ENCODE measurements at regions not wholly inside any gene's neighbourhood (a gene's known extent, or its start where the extent isn't known, plus 50 kb on each side); places are given as distances from the start of the nearest gene placed in this dataset.

DNA sequence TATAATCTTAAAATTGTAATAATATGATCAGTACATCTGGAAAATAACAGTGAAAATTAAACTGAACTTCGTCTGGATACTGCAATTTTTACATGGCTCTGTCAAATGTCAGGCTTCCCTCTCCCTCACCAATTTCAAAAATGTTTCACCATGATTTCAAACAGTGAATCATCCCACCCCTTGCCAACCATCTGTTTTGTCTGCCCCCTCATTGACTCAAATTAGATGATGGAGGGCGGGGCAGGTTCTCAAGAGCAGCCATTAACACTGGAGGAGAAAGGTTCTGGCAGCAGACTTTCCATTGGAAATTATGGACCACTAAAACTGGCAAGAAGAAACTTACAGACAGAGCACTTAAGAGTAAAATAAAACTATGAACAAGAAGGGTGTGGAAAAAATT lies 1195.7 kb upstream of the ZEB2 start:
- H3K27me3 ChIP-seq = no peaks in the 10 kb centered on the region
- no peak for DNase-seq
- H3K27ac ChIP-seq = no peak overlapping the region
- H3K4me1 ChIP-seq = no peaks in the 10 kb centered on the region
- no peak overlapping the region for H3K4me3 ChIP-seq
- TF ChIP-seq POLR2A (IDR thresholded peaks at IDR 0.05) = no peak
- TF ChIP-seq, protein P1, sequence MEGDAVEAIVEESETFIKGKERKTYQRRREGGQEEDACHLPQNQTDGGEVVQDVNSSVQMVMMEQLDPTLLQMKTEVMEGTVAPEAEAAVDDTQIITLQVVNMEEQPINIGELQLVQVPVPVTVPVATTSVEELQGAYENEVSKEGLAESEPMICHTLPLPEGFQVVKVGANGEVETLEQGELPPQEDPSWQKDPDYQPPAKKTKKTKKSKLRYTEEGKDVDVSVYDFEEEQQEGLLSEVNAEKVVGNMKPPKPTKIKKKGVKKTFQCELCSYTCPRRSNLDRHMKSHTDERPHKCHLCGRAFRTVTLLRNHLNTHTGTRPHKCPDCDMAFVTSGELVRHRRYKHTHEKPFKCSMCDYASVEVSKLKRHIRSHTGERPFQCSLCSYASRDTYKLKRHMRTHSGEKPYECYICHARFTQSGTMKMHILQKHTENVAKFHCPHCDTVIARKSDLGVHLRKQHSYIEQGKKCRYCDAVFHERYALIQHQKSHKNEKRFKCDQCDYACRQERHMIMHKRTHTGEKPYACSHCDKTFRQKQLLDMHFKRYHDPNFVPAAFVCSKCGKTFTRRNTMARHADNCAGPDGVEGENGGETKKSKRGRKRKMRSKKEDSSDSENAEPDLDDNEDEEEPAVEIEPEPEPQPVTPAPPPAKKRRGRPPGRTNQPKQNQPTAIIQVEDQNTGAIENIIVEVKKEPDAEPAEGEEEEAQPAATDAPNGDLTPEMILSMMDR (IDR thresholded peaks at IDR 0.05) = no peak
- H3K36me3 ChIP-seq = no peaks in the 10 kb centered on the region
- H3K9me3 ChIP-seq = no peaks in the 10 kb centered on the region

DNA sequence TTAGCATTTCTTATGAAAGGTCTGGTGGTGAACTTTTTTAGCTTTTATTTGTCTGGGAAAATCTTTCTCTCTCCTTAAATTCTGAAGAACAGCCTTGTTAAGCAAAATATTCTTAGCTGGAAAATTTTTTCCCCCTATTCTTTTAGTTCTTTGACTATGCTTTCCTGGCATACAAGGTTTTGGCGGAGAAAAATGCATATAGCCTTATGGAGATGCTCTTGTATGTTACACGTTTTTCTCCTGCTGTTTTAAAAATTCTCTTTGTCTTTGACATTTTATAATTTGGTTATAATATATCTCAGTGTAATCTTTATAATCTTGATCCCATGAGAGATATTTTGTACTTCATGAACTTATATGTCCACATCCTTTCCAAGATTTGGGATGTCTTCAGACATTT lies 1190.4 kb upstream of the ZEB2 start:
- Histone ChIP-seq H3K27ac (no peak overlapping the region), H3K36me3 (no peaks in the 10 kb centered on the region), H3K9me3 (no peaks in the 10 kb centered on the region), H3K4me1 (no peaks in the 10 kb centered on the region), H3K27me3 (no peaks in the 10 kb centered on the region), H3K4me3 (no peak overlapping the region)
- no peak for DNase-seq
- TF ChIP-seq, protein P1 (IDR thresholded peaks at IDR 0.05) = no peak
- no peak for TF ChIP-seq POLR2A (IDR thresholded peaks at IDR 0.05)

DNA sequence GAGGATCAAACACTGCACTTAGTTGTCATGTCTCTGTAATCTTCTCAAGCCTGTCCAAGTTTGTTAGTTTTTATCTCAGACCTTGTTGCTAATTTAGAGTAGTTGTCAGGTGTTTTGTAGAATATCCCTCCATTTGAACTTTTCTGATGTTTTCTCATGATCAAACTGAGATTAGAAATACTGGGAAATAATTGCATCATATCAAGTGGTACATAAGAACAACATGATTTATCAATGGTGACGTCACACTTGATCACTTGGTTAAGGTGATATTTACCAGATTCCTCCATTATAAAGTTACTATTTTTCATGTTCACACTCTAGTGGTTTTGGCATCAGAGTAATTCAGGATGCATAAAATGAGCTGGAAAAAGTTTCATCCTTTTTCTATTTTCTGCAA lies 1182.4 kb upstream of the ZEB2 start:
- TF ChIP-seq POLR2A (IDR thresholded peaks at IDR 0.05) = no peak
- TF ChIP-seq, protein P1 (IDR thresholded peaks at IDR 0.05) = no peak
- Histone ChIP-seq H3K36me3 (no peaks in the 10 kb centered on the region), H3K27me3 (no peaks in the 10 kb centered on the region), H3K27ac (no peak overlapping the region), H3K4me1 (no peaks in the 10 kb centered on the region), H3K4me3 (no peak overlapping the region), H3K9me3 (no peaks in the 10 kb centered on the region)
- no peak for DNase-seq

DNA sequence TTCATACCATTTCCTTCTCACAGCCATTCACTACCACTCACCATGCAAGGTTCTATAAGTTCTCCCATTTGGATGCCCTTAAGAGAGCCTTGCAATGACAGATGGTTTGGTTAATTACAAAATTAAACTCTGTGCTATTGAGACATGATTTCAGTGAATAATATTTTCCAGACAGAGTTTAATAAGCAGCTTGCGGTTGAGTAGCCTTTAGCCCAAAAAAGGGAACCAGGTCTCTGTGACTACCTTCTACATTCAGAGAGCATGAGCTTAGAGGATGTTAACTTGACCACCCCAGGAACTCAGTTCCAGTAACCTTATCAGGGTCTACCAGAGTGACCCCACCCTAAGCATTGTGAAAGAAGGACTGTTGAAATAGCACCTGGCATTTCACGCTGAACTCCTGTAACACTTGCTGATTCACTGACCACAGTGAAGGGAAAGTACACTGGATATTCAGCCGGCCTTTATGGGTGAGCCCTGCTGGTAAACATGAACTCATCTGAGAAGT lies 1173.1 kb upstream of the ZEB2 start:
- no peaks in the 10 kb centered on the region for H3K27me3 ChIP-seq
- no peak for TF ChIP-seq POLR2A (IDR thresholded peaks at IDR 0.05)
- TF ChIP-seq, protein P1 (IDR thresholded peaks at IDR 0.05) = no peak
- H3K36me3 ChIP-seq = no peaks in the 10 kb centered on the region
- no peak overlapping the region for H3K27ac ChIP-seq
- H3K4me3 ChIP-seq = no peak overlapping the region
- H3K4me1 ChIP-seq = no peaks in the 10 kb centered on the region
- H3K9me3 ChIP-seq = no peaks in the 10 kb centered on the region
- no peak for DNase-seq

DNA sequence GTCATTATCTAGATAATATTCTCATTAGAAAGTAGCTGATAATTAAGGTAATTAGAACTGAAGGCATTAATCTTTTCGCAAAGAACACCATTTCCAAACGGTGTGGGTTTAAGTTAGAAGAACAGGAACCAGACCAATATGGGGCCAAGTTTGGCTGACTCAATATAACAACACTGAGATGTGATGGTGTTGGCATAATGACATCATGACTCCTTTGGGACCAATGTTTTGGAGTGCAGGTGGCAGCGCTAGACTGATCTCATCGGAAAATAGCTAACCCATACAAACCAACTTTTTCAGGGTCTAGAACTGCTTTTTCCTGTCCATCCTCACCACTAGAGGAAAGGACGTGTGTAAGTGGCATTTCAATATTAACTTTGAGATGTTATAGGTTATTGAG lies 1171.7 kb upstream of the ZEB2 start:
- H3K36me3 ChIP-seq = no peaks in the 10 kb centered on the region
- no peak overlapping the region for H3K27ac ChIP-seq
- no peaks in the 10 kb centered on the region for H3K27me3 ChIP-seq
- TF ChIP-seq, protein P1 (IDR thresholded peaks at IDR 0.05) = no peak
- no peak for TF ChIP-seq POLR2A (IDR thresholded peaks at IDR 0.05)
- no peak overlapping the region for H3K4me3 ChIP-seq
- no peaks in the 10 kb centered on the region for H3K9me3 ChIP-seq
- H3K4me1 ChIP-seq = no peaks in the 10 kb centered on the region
- no peak for DNase-seq

DNA sequence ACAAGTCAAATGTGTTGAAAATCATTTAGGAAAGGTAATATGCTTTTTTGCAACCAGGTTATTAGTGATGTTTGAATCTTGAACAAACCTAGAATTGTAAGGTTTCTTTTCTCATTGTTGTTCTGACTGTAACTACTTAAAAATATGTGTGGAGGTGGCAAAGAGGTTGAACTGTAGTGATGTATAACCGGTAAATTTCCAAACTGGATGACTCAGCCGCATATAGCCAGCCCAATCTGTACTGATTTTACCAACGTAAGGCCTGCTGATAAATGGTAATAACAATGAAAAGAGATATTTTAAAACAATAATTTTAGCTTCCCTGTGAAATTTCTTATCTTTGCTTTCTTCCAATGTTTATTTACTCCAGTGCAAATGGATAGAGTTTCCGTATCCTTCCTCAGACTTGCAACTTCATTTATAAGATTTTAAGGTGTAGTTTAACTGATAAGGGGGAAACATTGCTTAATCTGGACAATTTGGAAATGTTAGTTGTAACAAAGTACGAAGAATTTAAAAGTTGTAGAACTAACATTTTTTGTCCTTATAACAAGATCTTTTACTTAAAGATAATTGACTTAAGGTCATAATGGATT lies 1170.4 kb upstream of the ZEB2 start:
- TF ChIP-seq, protein P1 (IDR thresholded peaks at IDR 0.05) = no peak
- TF ChIP-seq POLR2A (IDR thresholded peaks at IDR 0.05) = no peak
- H3K27me3 ChIP-seq = no peaks in the 10 kb centered on the region
- no peaks in the 10 kb centered on the region for H3K4me1 ChIP-seq
- H3K9me3 ChIP-seq = no peaks in the 10 kb centered on the region
- no peak for DNase-seq
- no peak overlapping the region for H3K4me3 ChIP-seq
- H3K27ac ChIP-seq = no peak overlapping the region
- H3K36me3 ChIP-seq = no peaks in the 10 kb centered on the region

All from Peyer's patch (tissue), 4 donors.